Tibial artery (tissue), 4 donors: ENCODE measurements at regions not wholly inside any gene's neighbourhood (a gene's known extent, or its start where the extent isn't known, plus 50 kb on each side); places are given as distances from the start of the nearest gene placed in this dataset.
A peak's percentile ranks its signal among the peaks of the same experiment; 100 is the strongest.

Experiments used
- DNase-seq, 2 donors: peaks; one replicate each; pipeline ENCODE4 v3.0.0-alpha.2; 2019
- H3K27ac ChIP-seq, 2 donors: fragments of 200-600 bp; sonication (generic) in 1 of 2; 1 replicate in 1 of 2; 2 replicates in 1 of 2; pipeline ENCODE4 v1.5.1; 2018 to 2019; ENCODE audit warnings: mild to moderate bottlenecking in 1 of 2
- H3K27me3 ChIP-seq, 2 donors: fragments of 200-600 bp; sonication (generic) in 1 of 2; one replicate each; pipeline versions ENCODE4 v1.5.1 to v1.6.0; 2016 to 2019
- H3K36me3 ChIP-seq, 3 donors: fragments of 200-600 bp; sonication (generic) in 2 of 3; one replicate each; pipeline ENCODE4 v1.5.1; 2016 to 2019; ENCODE audit warnings: mild to moderate bottlenecking in 2 of 3
- H3K4me1 ChIP-seq, 4 donors: fragments of 200-600 bp; sonication (generic) in 2 of 4; 1 replicate in 3 of 4; 2 replicates in 1 of 4; pipeline ENCODE4 v1.5.1; 2016 to 2019
- H3K4me3 ChIP-seq, 2 donors: fragments of 200-600 bp; sonication (generic) in 1 of 2; 1 replicate in 1 of 2; 2 replicates in 1 of 2; pipeline ENCODE4 v1.5.1; 2018 to 2019; ENCODE audit warnings: mild to moderate bottlenecking in 2 of 2
- H3K9me3 ChIP-seq, 3 donors: fragments of 200-600 bp; sonication (generic) in 1 of 3; one replicate each; pipeline ENCODE4 v1.5.1; 2016 to 2019
- CTCF ChIP-seq, 2 experiments: fragments of 200-600 bp in 1 of 2; fragments of 450-650 bp in 1 of 2; IDR thresholded peaks; one replicate each; pipeline ENCODE4 v1.5.1; 2017 to 2019; ENCODE audit warnings: antibody characterized with exemption in 2 of 2, mild to moderate bottlenecking in 1 of 2, moderate library complexity in 1 of 2
- intact Hi-C: fragments of 100-400 bp; cut with DNase I; formaldehyde crosslinking; loops from one replicate; pipeline ENCODE4 v1.15.0; 2023; ENCODE audit warnings: low total_unique reads

- intact Hi-C loops: no loop called here
- DNase-seq: no peak
- no peak for TF ChIP-seq CTCF (IDR thresholded peaks at IDR 0.05)
- no peak overlapping the region for H3K4me3 ChIP-seq
- no peaks in the 10 kb centered on the region for H3K36me3 ChIP-seq
- H3K27ac ChIP-seq: no peak overlapping the region
- H3K4me1 ChIP-seq: no peaks in the 10 kb centered on the region
- H3K9me3 ChIP-seq: peaks cover 0 to 8% (median 7%) of the 10 kb centered on the region in 3 donors
- H3K27me3 ChIP-seq: no peaks in the 10 kb centered on the region
Measured at GRCh38 chr6:156557911-156558259, 219.3 kb upstream of the ARID1B start.

- intact Hi-C loops: no loop called here
- no peaks in the 10 kb centered on the region for H3K36me3 ChIP-seq
- no peak for TF ChIP-seq CTCF (IDR thresholded peaks at IDR 0.05)
- DNase-seq: peak in 1 of 2 donors; percentile 33
- no peak overlapping the region for H3K27ac ChIP-seq
- H3K4me3 ChIP-seq: no peak overlapping the region
- peaks cover 0 to 8% (median 7%) of the 10 kb centered on the region in 3 donors for H3K9me3 ChIP-seq
- H3K27me3 ChIP-seq: no peaks in the 10 kb centered on the region
- H3K4me1 ChIP-seq: no peaks in the 10 kb centered on the region
Measured at GRCh38 chr6:156557251-156557910, 219.8 kb upstream of the ARID1B start.

GRCh38 chr6:156556811-156557210 is 220.4 kb upstream of the ARID1B start:
- Histone ChIP-seq H3K27ac (no peak overlapping the region), H3K9me3 (peaks cover 0 to 8% (median 7%) of the 10 kb centered on the region in 3 donors), H3K27me3 (no peaks in the 10 kb centered on the region), H3K4me3 (no peak overlapping the region), H3K4me1 (no peaks in the 10 kb centered on the region), H3K36me3 (no peaks in the 10 kb centered on the region)
- DNase-seq: no peak
- no peak for TF ChIP-seq CTCF (IDR thresholded peaks at IDR 0.05)
- intact Hi-C loops: no loop called here

- no peak overlapping the region for H3K27ac ChIP-seq
- intact Hi-C loops: no loop called here
- H3K36me3 ChIP-seq: no peaks in the 10 kb centered on the region
- no peak for DNase-seq
- no peaks in the 10 kb centered on the region for H3K4me1 ChIP-seq
- no peak overlapping the region for H3K4me3 ChIP-seq
- no peak for TF ChIP-seq CTCF (IDR thresholded peaks at IDR 0.05)
- H3K9me3 ChIP-seq: peaks cover 0 to 2% (median 0%) of the 10 kb centered on the region in 3 donors
- no peaks in the 10 kb centered on the region for H3K27me3 ChIP-seq
Measured at GRCh38 chr6:156555116-156555515, 222.1 kb upstream of the ARID1B start.

- intact Hi-C loops: no loop called here
- H3K27me3 ChIP-seq: no peaks in the 10 kb centered on the region
- no peak overlapping the region for H3K4me3 ChIP-seq
- no peak for DNase-seq
- no peaks in the 10 kb centered on the region for H3K9me3 ChIP-seq
- no peaks in the 10 kb centered on the region for H3K36me3 ChIP-seq
- H3K4me1 ChIP-seq: no peaks in the 10 kb centered on the region
- H3K27ac ChIP-seq: no peak overlapping the region
- no peak for TF ChIP-seq CTCF (IDR thresholded peaks at IDR 0.05)
Measured at GRCh38 chr6:156554160-156554559, 223.0 kb upstream of the ARID1B start.

- no peak for TF ChIP-seq CTCF (IDR thresholded peaks at IDR 0.05)
- Histone ChIP-seq H3K4me3 (no peak overlapping the region), H3K36me3 (no peaks in the 10 kb centered on the region), H3K27ac (no peak overlapping the region), H3K4me1 (no peaks in the 10 kb centered on the region), H3K9me3 (no peaks in the 10 kb centered on the region), H3K27me3 (no peaks in the 10 kb centered on the region)
- intact Hi-C loops: no loop called here
- DNase-seq: no peak
Measured at GRCh38 chr6:156552849-156553248, 224.3 kb upstream of the ARID1B start.
